Neural crest cell (in vitro differentiated cells): ENCODE measurements at regions not wholly inside any gene's neighbourhood (a gene's known extent, or its start where the extent isn't known, plus 50 kb on each side); places are given as distances from the start of the nearest gene placed in this dataset.
"Not testable (repeated sequence)": the region's sequence is repeated elsewhere in the genome, so short reads cannot be mapped to it uniquely, and the experiment has no call there.

Experiments used
- DNase-seq: peaks from one replicate; pipeline ENCODE4 v3.0.0; 2021; ENCODE audit warnings: low read depth, mixed read lengths, low spot score
- H3K27ac Mint-ChIP-seq: one replicate; pipeline ENCODE4 v1.8.0; 2021; ENCODE audit warnings: mild to moderate bottlenecking, mixed read lengths; ENCODE audit not compliant: unreplicated experiment
- H3K27me3 Mint-ChIP-seq: 2 replicates; pipeline ENCODE4 v1.8.0; 2021; ENCODE audit warnings: low read depth, mild to moderate bottlenecking, mixed read lengths
- H3K36me3 Mint-ChIP-seq: 2 replicates; pipeline ENCODE4 v1.8.0; 2021; ENCODE audit warnings: low read depth, mild to moderate bottlenecking, mixed read lengths
- H3K4me1 Mint-ChIP-seq: 2 replicates; pipeline ENCODE4 v1.8.0; 2021; ENCODE audit warnings: mixed read lengths
- H3K4me3 Mint-ChIP-seq: one replicate; pipeline ENCODE4 v1.8.0; 2021; ENCODE audit warnings: mild to moderate bottlenecking, mixed read lengths
- H3K9me3 Mint-ChIP-seq: 2 replicates; pipeline ENCODE4 v1.8.0; 2021; ENCODE audit warnings: mixed read lengths
- TF ChIP-seq, protein P1 (sequence below): fragments of 200-600 bp; sonication (generic); conservative IDR thresholded peaks from 2 replicates; pipeline ENCODE4 v1.5.0; 2021; ENCODE audit warnings: antibody characterized with exemption, mild to moderate bottlenecking

DNA sequence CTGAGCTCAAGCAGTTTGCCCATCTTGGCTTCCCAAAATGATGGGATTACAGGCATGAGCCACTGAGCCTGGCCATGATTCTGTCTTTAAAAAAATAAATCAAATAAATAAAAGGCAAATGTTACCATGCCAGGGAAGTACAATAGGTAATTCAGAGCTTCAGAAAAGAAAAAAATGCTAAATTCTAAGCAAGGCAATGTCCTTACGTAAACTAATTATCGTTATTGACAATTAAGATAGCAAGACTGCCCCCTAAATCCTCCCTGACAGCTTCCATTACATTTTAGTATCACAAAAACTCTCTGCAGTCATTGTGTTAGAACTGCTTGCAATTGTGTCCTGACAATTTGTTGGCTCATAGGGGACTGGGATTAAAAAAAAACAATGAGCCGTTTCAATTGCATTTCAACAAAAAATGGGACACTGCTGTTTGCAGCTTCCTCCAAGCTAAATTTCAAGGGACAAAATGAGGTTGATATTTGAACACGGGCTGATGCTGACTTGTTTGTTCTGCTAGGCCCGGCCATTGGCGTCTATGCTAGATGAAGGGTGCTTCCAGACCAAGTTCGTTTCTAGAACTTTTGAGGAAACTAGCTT is 88.9 kb downstream of the MOGAT1 start:
- no peaks in the 10 kb centered on the region for H3K27me3 Mint-ChIP-seq
- H3K27ac Mint-ChIP-seq: no peak overlapping the region
- H3K36me3 Mint-ChIP-seq: no peaks in the 10 kb centered on the region
- no peak for DNase-seq
- no peaks in the 10 kb centered on the region for H3K9me3 Mint-ChIP-seq
- peaks cover 23% of the 10 kb centered on the region for H3K4me1 Mint-ChIP-seq
- TF ChIP-seq, protein P1, sequence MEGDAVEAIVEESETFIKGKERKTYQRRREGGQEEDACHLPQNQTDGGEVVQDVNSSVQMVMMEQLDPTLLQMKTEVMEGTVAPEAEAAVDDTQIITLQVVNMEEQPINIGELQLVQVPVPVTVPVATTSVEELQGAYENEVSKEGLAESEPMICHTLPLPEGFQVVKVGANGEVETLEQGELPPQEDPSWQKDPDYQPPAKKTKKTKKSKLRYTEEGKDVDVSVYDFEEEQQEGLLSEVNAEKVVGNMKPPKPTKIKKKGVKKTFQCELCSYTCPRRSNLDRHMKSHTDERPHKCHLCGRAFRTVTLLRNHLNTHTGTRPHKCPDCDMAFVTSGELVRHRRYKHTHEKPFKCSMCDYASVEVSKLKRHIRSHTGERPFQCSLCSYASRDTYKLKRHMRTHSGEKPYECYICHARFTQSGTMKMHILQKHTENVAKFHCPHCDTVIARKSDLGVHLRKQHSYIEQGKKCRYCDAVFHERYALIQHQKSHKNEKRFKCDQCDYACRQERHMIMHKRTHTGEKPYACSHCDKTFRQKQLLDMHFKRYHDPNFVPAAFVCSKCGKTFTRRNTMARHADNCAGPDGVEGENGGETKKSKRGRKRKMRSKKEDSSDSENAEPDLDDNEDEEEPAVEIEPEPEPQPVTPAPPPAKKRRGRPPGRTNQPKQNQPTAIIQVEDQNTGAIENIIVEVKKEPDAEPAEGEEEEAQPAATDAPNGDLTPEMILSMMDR: no peak
- H3K4me3 Mint-ChIP-seq: no peak overlapping the region

DNA sequence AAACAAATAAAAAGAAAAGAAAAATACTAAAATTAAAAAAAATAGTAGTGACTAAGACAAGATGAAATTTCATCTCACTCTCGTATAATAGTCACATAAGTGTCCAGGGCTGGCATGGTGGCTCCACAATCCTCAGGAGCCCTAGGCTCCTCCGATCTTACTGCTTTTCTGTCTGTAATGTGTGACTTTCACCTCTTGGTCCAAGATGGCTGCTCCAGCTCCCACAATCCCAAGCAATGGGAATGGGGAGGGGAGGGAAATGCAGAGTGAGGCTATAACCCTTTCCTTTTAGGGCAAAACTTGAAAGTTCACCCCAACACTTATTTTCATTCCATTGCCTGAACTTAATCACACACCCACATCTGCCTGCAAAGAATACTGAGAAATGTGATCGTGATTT is 90.4 kb downstream of the MOGAT1 start:
- no peak for DNase-seq
- Mint-ChIP-seq H3K36me3 (no peaks in the 10 kb centered on the region), H3K4me1 (peaks cover 15% of the 10 kb centered on the region), H3K27ac (peak overlapping the region; percentile 4), H3K4me3 (no peak overlapping the region), H3K9me3 (no peaks in the 10 kb centered on the region), H3K27me3 (no peaks in the 10 kb centered on the region)
- TF ChIP-seq, protein P1: no peak

DNA sequence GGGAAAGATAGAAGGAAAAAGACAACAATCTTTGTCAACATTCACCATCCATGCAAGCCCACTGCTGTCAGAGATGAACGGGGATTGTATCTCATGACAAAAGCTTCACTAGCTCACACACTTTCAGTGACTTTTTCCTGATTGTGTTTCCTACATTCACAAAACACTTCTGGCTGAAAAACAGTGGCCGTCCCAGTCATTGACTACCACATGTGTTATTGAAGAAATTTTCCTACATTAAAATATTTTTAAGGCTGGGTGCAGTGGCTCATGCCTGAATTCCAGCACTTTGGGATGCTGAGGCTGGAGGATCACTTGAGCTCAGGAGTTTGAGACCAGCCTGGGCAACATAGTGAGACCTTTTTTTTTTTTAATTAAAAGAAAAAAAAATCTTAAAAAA is 90.9 kb downstream of the MOGAT1 start:
- DNase-seq: no peak
- TF ChIP-seq, protein P1: no peak
- Mint-ChIP-seq H3K27me3 (no peaks in the 10 kb centered on the region), H3K27ac (no peak overlapping the region), H3K4me1 (peaks cover 11% of the 10 kb centered on the region), H3K4me3 (no peak overlapping the region), H3K36me3 (no peaks in the 10 kb centered on the region), H3K9me3 (no peaks in the 10 kb centered on the region)

DNA sequence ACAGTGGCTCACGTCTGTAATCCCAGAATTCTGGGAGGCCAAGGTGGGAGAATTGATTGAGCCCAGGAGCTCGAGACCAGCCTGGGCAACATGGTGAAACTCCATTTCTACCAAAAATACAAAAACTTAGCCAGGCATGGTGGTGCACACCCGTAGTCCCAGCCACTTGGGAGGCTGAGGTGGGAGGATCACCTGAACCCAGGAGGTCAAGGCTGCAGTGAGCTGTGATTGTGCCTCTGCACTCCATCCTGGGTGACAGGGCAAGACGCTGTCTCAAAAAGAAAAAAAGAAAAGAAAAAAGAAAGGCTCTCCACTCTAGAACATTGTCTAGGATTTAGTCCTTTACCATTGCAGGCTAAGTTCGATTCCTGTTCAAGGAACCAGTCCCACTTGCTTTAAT is 94.4 kb downstream of the MOGAT1 start:
- not testable (repeated sequence) for DNase-seq, H3K27ac Mint-ChIP-seq, H3K4me3 Mint-ChIP-seq, H3K27me3 Mint-ChIP-seq, H3K36me3 Mint-ChIP-seq, H3K9me3 Mint-ChIP-seq, H3K4me1 Mint-ChIP-seq

DNA sequence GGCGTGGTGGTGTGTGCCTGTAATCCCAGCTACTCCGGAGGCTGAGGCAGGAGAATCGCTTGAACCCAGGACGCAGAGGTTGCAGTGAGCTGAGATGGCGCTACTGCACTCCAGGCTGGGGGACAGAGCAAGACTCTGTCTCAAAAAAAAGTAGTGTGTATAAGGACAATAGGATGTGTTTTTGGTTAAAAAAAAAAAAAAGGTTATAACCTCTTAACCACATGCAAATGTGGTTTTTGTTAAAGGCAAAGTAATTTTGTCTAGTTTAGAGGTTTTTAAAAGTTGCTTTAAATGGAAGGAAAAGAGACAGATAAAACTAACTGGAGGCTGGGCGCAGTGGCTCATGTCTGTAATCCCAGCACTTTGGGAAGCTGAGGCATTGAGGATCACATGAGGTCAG is 92.8 kb upstream of the ACSL3 start:
- H3K36me3 Mint-ChIP-seq, H3K27me3 Mint-ChIP-seq, H3K27ac Mint-ChIP-seq, H3K4me3 Mint-ChIP-seq, H3K4me1 Mint-ChIP-seq, DNase-seq, H3K9me3 Mint-ChIP-seq: not testable (repeated sequence)

DNA sequence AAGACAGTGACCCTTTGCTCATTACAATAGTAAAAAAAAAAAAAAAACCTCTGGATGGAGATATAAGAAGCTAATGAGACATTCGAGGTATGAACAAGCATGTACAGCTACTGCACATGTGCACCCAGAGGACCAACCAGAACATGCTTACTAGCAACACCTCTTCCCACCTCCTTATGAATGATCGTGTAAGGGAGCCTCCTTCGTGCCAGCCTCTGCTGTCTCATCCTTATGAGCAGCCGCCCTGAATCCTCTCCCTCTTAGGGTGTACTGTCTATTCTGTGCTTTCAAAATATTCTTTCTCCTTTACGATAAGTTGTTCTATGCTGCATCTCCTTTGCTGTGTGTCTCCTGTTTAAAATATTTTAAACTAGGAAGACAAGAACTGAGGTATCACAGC is 91.4 kb upstream of the ACSL3 start:
- Mint-ChIP-seq H3K9me3 (peaks cover 10% of the 10 kb centered on the region), H3K27me3 (no peaks in the 10 kb centered on the region), H3K4me1 (peaks cover 3% of the 10 kb centered on the region), H3K4me3 (no peak overlapping the region), H3K27ac (no peak overlapping the region), H3K36me3 (no peaks in the 10 kb centered on the region)
- TF ChIP-seq, protein P1: no peak
- no peak for DNase-seq

DNA sequence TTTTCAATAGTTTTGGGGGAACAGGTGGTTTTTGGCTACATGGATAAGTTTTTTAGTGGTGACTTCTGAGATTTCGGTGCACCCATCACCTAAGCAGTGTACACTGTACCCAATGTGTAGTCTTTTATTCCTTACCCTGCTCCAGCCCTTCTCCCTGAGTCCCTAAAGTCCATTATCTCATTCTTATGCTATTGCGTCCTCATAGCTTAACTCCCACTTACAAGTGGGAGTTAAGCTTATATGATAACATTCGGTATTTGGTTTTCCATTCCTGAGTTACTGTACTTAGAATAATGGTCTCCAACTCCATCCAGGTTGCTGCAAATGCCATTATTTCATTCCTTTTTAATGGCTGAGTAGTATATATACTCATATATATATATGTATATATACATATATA is 90.9 kb upstream of the ACSL3 start:
- Mint-ChIP-seq H3K4me3 (no peak overlapping the region), H3K4me1 (peaks cover 6% of the 10 kb centered on the region), H3K36me3 (no peaks in the 10 kb centered on the region), H3K9me3 (peaks cover 10% of the 10 kb centered on the region), H3K27ac (no peak overlapping the region), H3K27me3 (no peaks in the 10 kb centered on the region)
- DNase-seq: no peak
- TF ChIP-seq, protein P1: no peak
